B cell (primary cell): ENCODE measurements at regions not wholly inside any gene's neighbourhood (a gene's known extent, or its start where the extent isn't known, plus 50 kb on each side); places are given as distances from the start of the nearest gene placed in this dataset.

Source experiments
- ATAC-seq: fragments of 200-7000 bp; cut with Tn5 transposase; one replicate; pipeline ENCODE4 v1.10.0; 2021; ENCODE audit warnings: low read depth, mild to moderate bottlenecking, moderate number of reproducible peaks, moderate library complexity
- CTCF ChIA-PET: fragments of 350-600 bp; sonication (Branson Sonifier 250); formaldehyde crosslinking; loops from one replicate; lab custom pipeline; 2021; ENCODE audit warnings: antibody characterized with exemption, inconsistent platforms; lab: Charles Lee
- POLR2A ChIA-PET: fragments of 350-600 bp; sonication (Branson Sonifier 250); formaldehyde crosslinking; loops from one replicate; lab custom pipeline; 2021; ENCODE audit warnings: antibody characterized with exemption; lab: Charles Lee
- DNase-seq: peaks from one replicate; pipeline ENCODE4 v3.0.0; 2013
- H2AFZ ChIP-seq: 2 replicates; pipeline ENCODE4 v1.6.1; 2012; ENCODE audit warnings: mild to moderate bottlenecking, low read depth, low read length; ENCODE audit not compliant: insufficient read depth, poor library complexity, severe bottlenecking
- H3K27ac ChIP-seq, 2 donors: 1 replicate in 1 of 2; 2 replicates in 1 of 2; pipeline ENCODE4 v1.5.1; 2012 to 2013; ENCODE audit warnings: low read length in 2 of 2, mild to moderate bottlenecking in 2 of 2, moderate library complexity in 1 of 2
- H3K27me3 ChIP-seq, 4 experiments: fragments of 200-600 bp in 1 of 4; sonication (generic) in 1 of 4; replicated peaks in 1 of 4; 1 replicate in 2 of 4; 2 replicates in 2 of 4; pipeline versions ENCODE4 v1.6.1 to v1.7.0; 2013 to 2016; ENCODE audit warnings: low read length in 3 of 4, mild to moderate bottlenecking in 2 of 4, mixed read lengths in 1 of 4, moderate library complexity in 1 of 4; ENCODE audit not compliant: insufficient read depth in 4 of 4, control insufficient read depth in 3 of 4; ENCODE audit errors: control extremely low read depth in 1 of 4
- H3K36me3 ChIP-seq, 2 experiments: replicated peaks in 1 of 2; 1 replicate in 1 of 2; 2 replicates in 1 of 2; pipeline versions ENCODE4 v1.6.1 to v1.7.1; 2013; ENCODE audit warnings: low read length in 1 of 2; ENCODE audit not compliant: insufficient read depth in 2 of 2, control insufficient read depth in 1 of 2; ENCODE audit errors: control extremely low read depth in 1 of 2, extremely low read depth in 1 of 2
- H3K4me1 ChIP-seq, 2 donors: fragments of 200-600 bp in 1 of 2; sonication (generic) in 1 of 2; 1 replicate in 1 of 2; 2 replicates in 1 of 2; pipeline versions ENCODE4 v1.5.1 to v1.6.1; 2013 to 2017; ENCODE audit warnings: low read length in 2 of 2; ENCODE audit not compliant: control insufficient read depth in 2 of 2, insufficient read depth in 2 of 2
- H3K4me2 ChIP-seq: replicated peaks from 2 replicates; pipeline ENCODE3; 2012; ENCODE audit warnings: mild to moderate bottlenecking, low read depth, low read length; ENCODE audit not compliant: poor library complexity, severe bottlenecking
- H3K4me3 ChIP-seq, 5 experiments: fragments of 200-600 bp in 1 of 5; sonication (generic) in 1 of 5; 1 replicate in 3 of 5; 2 replicates in 2 of 5; pipeline versions ENCODE4 v1.5.1 to v1.7.0; 2011 to 2016; ENCODE audit warnings: low read length in 4 of 5, mild to moderate bottlenecking in 4 of 5, low read depth in 2 of 5, control low read depth in 1 of 5, moderate library complexity in 1 of 5; ENCODE audit not compliant: insufficient read depth in 1 of 5; ENCODE audit errors: control extremely low read depth in 1 of 5, extremely low read depth in 1 of 5
- H3K79me2 ChIP-seq: fragments of 200-600 bp; sonication (generic); one replicate; pipeline ENCODE4 v1.6.0; 2016; ENCODE audit warnings: low read length; ENCODE audit not compliant: control insufficient read depth, insufficient read depth
- H3K9ac ChIP-seq: fragments of 200-600 bp; sonication (generic); 2 replicates; pipeline ENCODE4 v1.6.1; 2017; ENCODE audit warnings: mild to moderate bottlenecking, low read length, moderate library complexity
- H3K9me3 ChIP-seq, 3 donors: one replicate each; pipeline versions ENCODE4 v1.6.1 to v1.7.1; 2013; ENCODE audit warnings: low read length in 2 of 3; ENCODE audit not compliant: control insufficient read depth in 2 of 3, insufficient read depth in 1 of 3; ENCODE audit errors: control extremely low read depth in 1 of 3
- H4K20me1 ChIP-seq: 2 replicates; pipeline ENCODE4 v1.6.0; 2012; ENCODE audit warnings: mild to moderate bottlenecking, low read length; ENCODE audit not compliant: insufficient read depth, control insufficient read depth, poor library complexity, severe bottlenecking
- H3K27ac Mint-ChIP-seq: one replicate; pipeline ENCODE4 v1.8.0; 2021; ENCODE audit warnings: mixed read lengths
- H3K27me3 Mint-ChIP-seq: one replicate; pipeline ENCODE4 v1.8.0; 2021; ENCODE audit warnings: mixed read lengths
- H3K4me1 Mint-ChIP-seq: one replicate; pipeline ENCODE4 v1.8.0; 2021; ENCODE audit warnings: mixed read lengths
- H3K4me3 Mint-ChIP-seq: one replicate; pipeline ENCODE4 v1.8.0; 2021; ENCODE audit warnings: mixed read lengths
- H3K9me3 Mint-ChIP-seq: one replicate; pipeline ENCODE4 v1.8.0; 2022; ENCODE audit warnings: mixed read lengths; ENCODE audit not compliant: insufficient read depth
- CTCF ChIP-seq: fragments of 200-600 bp; IDR thresholded peaks from one replicate; pipeline ENCODE4 v1.8.0; 2022; ENCODE audit warnings: antibody characterized with exemption, mild to moderate bottlenecking
- EZH2 ChIP-seq: IDR thresholded peaks from 2 replicates; pipeline ENCODE4 v1.6.1; 2012; ENCODE audit warnings: borderline replicate concordance, low read depth, mild to moderate bottlenecking, moderate library complexity, low read length; ENCODE audit not compliant: insufficient read depth, poor library complexity, severe bottlenecking
- WGBS: methylation state at CpG from one replicate; pipeline ENCODE4 v1.1.5; 2013; ENCODE audit warnings: missing lambda C conversion rate; ENCODE audit not compliant: insufficient coverage; 5-methylcytosine and 5-hydroxymethylcytosine counted together
- intact Hi-C: fragments of 100-400 bp; cut with micrococcal nuclease; formaldehyde crosslinking; loops from one replicate; pipeline ENCODE4 v1.10.0; 2022

- H3K9ac ChIP-seq = no peak overlapping the region
- no peak overlapping the region for H3K27ac Mint-ChIP-seq
- no peak overlapping the region for H3K4me3 Mint-ChIP-seq
- no peak overlapping the region for H3K4me2 ChIP-seq
- no peak overlapping the region for H3K4me3 ChIP-seq
- DNase-seq (no peak), ATAC-seq (no peak)
- H3K79me2 ChIP-seq = no peaks in the 10 kb centered on the region
- H3K4me1 ChIP-seq = no peaks in the 10 kb centered on the region
- H3K27ac ChIP-seq = no peak overlapping the region
- no peaks in the 10 kb centered on the region for H3K9me3 Mint-ChIP-seq
- no peaks in the 10 kb centered on the region for H3K36me3 ChIP-seq
- ChIA-PET POLR2A (no interaction called here), CTCF (no interaction called here)
- H3K27me3 Mint-ChIP-seq = peaks cover 14% of the 10 kb centered on the region
- intact Hi-C loops = no loop called here
- H3K9me3 ChIP-seq = peaks cover 0 to 2% (median 0%) of the 10 kb centered on the region in 3 donors
- no peaks in the 10 kb centered on the region for H3K4me1 Mint-ChIP-seq
- H2AFZ ChIP-seq = no peak overlapping the region
- H4K20me1 ChIP-seq = no peaks in the 10 kb centered on the region
- TF ChIP-seq EZH2 = no peak
- no peak for TF ChIP-seq CTCF
- peaks cover 0 to 6% (median 4%) of the 10 kb centered on the region in 4 experiments for H3K27me3 ChIP-seq
- WGBS = 100% methylated on average over 1 of the region's 5 CpGs
Measured at GRCh38 chr12:67057072-67057471, 212.1 kb upstream of the CAND1 start.

GRCh38 chr12:67062193-67062592, 207.0 kb upstream of the CAND1 start:
- peaks cover 0 to 15% (median 8%) of the 10 kb centered on the region in 4 experiments for H3K27me3 ChIP-seq
- H3K9ac ChIP-seq = no peak overlapping the region
- no peaks in the 10 kb centered on the region for H3K36me3 ChIP-seq
- TF ChIP-seq CTCF = no peak
- no peak for TF ChIP-seq EZH2
- no peak overlapping the region for H3K4me2 ChIP-seq
- Mint-ChIP-seq H3K27me3 (peaks cover 26% of the 10 kb centered on the region), H3K27ac (no peak overlapping the region), H3K9me3 (no peaks in the 10 kb centered on the region), H3K4me1 (no peaks in the 10 kb centered on the region), H3K4me3 (no peak overlapping the region)
- ATAC-seq = no peak
- no peak overlapping the region for H2AFZ ChIP-seq
- DNase-seq = no peak
- H3K9me3 ChIP-seq = peaks cover 0 to 2% (median 0%) of the 10 kb centered on the region in 3 donors
- 100% methylated on average over 1 of the region's 2 CpGs for WGBS
- H3K79me2 ChIP-seq = no peaks in the 10 kb centered on the region
- no peaks in the 10 kb centered on the region for H4K20me1 ChIP-seq
- H3K4me3 ChIP-seq = no peak overlapping the region
- intact Hi-C loops = no loop called here
- POLR2A ChIA-PET = no interaction called here
- H3K4me1 ChIP-seq = no peaks in the 10 kb centered on the region
- H3K27ac ChIP-seq = no peak overlapping the region
- CTCF ChIA-PET = no interaction called here
